ENCODE measurements at regions not wholly inside any gene's neighbourhood (a gene's known extent, or its start where the extent isn't known, plus 50 kb on each side); places are given as distances from the start of the nearest gene placed in this dataset.

DNA sequence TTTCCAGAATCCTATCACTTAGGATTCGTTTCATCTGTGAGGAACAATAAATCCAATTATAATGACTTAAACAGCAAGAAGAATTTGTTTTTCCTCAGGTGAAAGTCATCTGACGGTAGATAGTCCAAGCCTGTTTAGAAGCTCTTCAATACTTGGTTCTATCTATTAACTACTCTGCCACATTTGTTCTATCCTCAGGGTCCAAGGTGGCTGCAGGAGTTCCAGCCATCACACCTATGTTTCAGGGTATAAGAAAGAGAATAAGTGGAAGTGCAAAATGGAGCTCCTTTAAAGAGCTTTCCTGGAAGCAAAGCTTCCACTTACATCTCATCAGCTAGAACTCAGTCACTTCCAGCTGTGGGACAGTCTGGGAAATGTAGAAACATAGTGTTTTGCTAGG is 72.1 kb upstream of the CCDC60 start:
- TF ChIP-seq, protein P1, sequence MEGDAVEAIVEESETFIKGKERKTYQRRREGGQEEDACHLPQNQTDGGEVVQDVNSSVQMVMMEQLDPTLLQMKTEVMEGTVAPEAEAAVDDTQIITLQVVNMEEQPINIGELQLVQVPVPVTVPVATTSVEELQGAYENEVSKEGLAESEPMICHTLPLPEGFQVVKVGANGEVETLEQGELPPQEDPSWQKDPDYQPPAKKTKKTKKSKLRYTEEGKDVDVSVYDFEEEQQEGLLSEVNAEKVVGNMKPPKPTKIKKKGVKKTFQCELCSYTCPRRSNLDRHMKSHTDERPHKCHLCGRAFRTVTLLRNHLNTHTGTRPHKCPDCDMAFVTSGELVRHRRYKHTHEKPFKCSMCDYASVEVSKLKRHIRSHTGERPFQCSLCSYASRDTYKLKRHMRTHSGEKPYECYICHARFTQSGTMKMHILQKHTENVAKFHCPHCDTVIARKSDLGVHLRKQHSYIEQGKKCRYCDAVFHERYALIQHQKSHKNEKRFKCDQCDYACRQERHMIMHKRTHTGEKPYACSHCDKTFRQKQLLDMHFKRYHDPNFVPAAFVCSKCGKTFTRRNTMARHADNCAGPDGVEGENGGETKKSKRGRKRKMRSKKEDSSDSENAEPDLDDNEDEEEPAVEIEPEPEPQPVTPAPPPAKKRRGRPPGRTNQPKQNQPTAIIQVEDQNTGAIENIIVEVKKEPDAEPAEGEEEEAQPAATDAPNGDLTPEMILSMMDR (IDR thresholded peaks at IDR 0.05; ENCODE audit: low read depth, low read length, missing input control): no peak
- TF ChIP-seq, protein P2, sequence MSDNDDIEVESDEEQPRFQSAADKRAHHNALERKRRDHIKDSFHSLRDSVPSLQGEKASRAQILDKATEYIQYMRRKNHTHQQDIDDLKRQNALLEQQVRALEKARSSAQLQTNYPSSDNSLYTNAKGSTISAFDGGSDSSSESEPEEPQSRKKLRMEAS (IDR thresholded peaks at IDR 0.05): no peak
- TF ChIP-seq, protein P3, sequence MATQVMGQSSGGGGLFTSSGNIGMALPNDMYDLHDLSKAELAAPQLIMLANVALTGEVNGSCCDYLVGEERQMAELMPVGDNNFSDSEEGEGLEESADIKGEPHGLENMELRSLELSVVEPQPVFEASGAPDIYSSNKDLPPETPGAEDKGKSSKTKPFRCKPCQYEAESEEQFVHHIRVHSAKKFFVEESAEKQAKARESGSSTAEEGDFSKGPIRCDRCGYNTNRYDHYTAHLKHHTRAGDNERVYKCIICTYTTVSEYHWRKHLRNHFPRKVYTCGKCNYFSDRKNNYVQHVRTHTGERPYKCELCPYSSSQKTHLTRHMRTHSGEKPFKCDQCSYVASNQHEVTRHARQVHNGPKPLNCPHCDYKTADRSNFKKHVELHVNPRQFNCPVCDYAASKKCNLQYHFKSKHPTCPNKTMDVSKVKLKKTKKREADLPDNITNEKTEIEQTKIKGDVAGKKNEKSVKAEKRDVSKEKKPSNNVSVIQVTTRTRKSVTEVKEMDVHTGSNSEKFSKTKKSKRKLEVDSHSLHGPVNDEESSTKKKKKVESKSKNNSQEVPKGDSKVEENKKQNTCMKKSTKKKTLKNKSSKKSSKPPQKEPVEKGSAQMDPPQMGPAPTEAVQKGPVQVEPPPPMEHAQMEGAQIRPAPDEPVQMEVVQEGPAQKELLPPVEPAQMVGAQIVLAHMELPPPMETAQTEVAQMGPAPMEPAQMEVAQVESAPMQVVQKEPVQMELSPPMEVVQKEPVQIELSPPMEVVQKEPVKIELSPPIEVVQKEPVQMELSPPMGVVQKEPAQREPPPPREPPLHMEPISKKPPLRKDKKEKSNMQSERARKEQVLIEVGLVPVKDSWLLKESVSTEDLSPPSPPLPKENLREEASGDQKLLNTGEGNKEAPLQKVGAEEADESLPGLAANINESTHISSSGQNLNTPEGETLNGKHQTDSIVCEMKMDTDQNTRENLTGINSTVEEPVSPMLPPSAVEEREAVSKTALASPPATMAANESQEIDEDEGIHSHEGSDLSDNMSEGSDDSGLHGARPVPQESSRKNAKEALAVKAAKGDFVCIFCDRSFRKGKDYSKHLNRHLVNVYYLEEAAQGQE (IDR thresholded peaks at IDR 0.05): no peak
- TF ChIP-seq, protein P4, sequence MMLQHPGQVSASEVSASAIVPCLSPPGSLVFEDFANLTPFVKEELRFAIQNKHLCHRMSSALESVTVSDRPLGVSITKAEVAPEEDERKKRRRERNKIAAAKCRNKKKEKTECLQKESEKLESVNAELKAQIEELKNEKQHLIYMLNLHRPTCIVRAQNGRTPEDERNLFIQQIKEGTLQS (IDR thresholded peaks at IDR 0.05): no peak
- TF ChIP-seq YY1 (IDR thresholded peaks at IDR 0.05) (no peak), SP1 (IDR thresholded peaks at IDR 0.05) (no peak)
